ENCODE measurements at regions not wholly inside any gene's neighbourhood (a gene's known extent, or its start where the extent isn't known, plus 50 kb on each side); places are given as distances from the start of the nearest gene placed in this dataset.

- TF ChIP-seq MAFK (IDR thresholded peaks at IDR 0.05; ENCODE audit: low read depth, low read length): no peak
- TF ChIP-seq POU5F1 (IDR thresholded peaks at IDR 0.05; ENCODE audit: low read depth, low read length): no peak
- TF ChIP-seq NANOG (IDR thresholded peaks at IDR 0.05; ENCODE audit: insufficient read depth, low read depth, low read length, poor library complexity, severe bottlenecking): no peak
These were observed 147.9 kb upstream of the MYO3A start (continued) for GRCh38 chr10:25786161-25786560.
